HG03469 (cell line): ENCODE measurements at regions not wholly inside any gene's neighbourhood (a gene's known extent, or its start where the extent isn't known, plus 50 kb on each side); places are given as distances from the start of the nearest gene placed in this dataset.
"Not testable (repeated sequence)": the region's sequence is repeated elsewhere in the genome, so short reads cannot be mapped to it uniquely, and the experiment has no call there.

ENCODE experiments used
- ATAC-seq: cut with Tn5 transposase; IDR thresholded peaks from one replicate; pipeline ENCODE4 v1.9.1; 2021; ENCODE audit warnings: mild to moderate bottlenecking, moderate library complexity, moderate number of reproducible peaks; ENCODE audit not compliant: unreplicated experiment

DNA sequence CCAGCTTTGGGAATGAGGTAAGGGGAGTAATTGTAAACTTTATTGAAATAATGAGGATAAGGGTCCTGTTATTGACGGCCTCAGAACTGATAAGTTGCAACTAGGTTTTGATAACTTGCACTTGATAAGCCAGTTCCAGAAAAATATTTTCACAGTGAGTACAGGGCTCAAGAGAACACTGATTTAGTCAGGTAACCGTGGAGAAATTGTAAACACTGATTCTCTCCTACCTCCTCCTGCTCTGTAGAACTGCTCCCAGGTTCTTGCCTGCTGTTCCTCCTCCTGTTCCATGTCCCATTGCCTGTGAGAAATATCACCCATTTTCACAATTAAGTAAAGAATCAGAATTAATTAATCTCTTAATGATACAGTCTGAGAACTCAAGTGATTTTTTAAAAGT lies 55.0 kb upstream of the CXXC4 start:
- no peak for ATAC-seq

DNA sequence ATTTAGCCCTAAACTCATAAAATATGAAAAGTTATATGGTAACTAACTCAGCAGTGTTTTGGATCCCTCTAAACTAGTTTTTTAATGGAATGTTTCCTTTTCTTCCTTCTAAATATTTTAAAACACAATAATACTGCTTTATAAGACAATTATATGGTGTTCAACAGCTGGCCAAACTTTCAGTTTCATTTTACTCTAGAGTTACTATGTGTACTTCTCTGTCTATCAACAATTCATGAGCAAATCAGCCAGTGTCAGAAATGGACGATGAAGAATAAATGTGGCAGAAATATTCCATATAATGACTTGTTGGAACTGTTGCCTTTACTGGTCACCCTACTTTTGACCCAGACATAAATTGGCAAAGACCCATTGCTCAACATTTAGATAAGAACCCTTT lies 64.8 kb upstream of the CXXC4 start:
- no peak for ATAC-seq

GRCh38 chr4:104571341-104571740 lies 76.6 kb upstream of the CXXC4 start:
- ATAC-seq, result no peak

- no peak for ATAC-seq
Measured at GRCh38 chr4:104574371-104574770, 79.7 kb upstream of the CXXC4 start.

- no peak for ATAC-seq
Measured at GRCh38 chr4:104575278-104575677, 80.6 kb upstream of the CXXC4 start.

GRCh38 chr4:104577405-104577804 lies 82.7 kb upstream of the CXXC4 start:
- ATAC-seq, result no peak

DNA sequence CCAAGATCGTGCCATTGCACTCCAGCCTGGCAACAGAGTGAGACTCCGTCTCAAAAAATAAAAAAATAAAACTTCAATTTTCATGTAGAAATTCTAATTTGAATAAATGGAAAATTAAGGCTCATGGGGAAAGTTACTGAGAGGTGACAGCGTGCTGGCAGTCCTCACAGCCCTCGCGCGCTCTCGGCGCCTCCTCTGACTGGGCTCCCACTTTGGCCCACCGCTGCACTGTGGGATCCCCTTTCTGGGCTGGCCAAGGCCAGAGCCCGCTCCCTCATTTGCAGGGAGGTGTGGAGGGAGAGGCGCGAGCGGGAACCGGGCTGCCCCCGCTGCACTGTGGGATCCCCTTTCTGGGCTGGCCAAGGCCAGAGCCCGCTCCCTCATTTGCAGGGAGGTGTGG lies 86.8 kb upstream of the CXXC4 start:
- ATAC-seq, result not testable (repeated sequence)

- not testable (repeated sequence) for ATAC-seq
Measured at GRCh38 chr4:104582056-104582455, 87.4 kb upstream of the CXXC4 start.

GRCh38 chr4:104589264-104589868 lies 94.7 kb upstream of the CXXC4 start:
- ATAC-seq, result no peak

DNA sequence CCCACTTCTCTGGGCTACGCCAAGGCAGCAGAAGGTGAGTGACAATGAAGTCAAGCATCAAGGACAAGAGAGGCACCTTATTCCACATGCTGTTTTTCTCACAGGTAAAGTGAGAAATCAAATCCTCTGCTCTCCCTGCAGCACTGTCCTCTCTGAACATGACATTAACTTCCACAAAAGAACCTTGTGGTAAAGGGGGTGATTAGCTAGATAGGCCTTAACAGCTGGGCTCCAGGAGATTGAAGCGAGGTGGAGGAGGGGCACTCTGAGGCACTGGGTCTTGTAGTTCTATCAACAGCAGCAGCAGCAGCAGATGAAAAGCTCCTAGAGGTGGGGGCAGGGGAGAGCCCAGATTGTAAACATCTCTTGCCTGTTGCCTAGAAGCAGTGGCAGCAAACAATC lies 96.8 kb upstream of the CXXC4 start:
- no peak for ATAC-seq

- ATAC-seq, result no peak
Measured at GRCh38 chr4:104592183-104592582, 97.5 kb upstream of the CXXC4 start.

DNA sequence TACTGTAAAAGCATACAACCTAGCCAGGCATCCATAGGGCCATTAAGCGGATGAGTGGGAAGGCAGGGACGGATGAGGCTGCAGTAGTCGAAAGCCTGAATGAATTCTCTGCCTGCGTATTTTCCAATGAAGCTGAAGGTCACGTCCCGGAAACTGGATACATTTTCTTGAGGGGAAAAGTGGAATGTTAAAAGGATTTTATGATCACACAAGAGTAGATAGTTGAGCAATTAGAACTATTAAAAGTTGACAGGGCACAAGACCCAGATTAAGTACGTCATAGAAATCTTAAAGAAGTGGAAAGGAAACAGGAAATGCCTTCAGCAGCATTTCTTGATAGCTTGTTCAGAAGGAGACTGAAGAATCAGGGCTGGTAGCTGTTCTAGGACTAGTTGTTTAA lies 98.3 kb upstream of the CXXC4 start:
- no peak for ATAC-seq

DNA sequence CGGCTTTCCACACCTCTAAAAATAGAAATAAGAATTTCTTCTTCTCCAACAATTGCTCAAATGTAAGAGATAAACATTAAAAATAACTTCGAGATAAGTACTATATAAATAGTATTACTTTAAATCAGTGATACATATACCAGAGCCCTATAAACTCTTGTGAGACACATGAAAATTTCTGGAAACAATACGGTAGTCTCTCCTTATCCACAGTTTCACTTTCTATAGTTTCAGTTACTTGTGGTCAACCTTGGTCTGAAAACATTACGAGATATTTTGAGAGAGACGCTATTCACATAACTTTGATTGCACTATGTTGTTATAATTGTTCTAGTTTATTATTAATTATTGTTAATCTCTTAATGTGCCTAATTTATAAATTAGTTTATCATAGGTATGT lies 101.5 kb upstream of the CXXC4 start:
- ATAC-seq, result no peak

DNA sequence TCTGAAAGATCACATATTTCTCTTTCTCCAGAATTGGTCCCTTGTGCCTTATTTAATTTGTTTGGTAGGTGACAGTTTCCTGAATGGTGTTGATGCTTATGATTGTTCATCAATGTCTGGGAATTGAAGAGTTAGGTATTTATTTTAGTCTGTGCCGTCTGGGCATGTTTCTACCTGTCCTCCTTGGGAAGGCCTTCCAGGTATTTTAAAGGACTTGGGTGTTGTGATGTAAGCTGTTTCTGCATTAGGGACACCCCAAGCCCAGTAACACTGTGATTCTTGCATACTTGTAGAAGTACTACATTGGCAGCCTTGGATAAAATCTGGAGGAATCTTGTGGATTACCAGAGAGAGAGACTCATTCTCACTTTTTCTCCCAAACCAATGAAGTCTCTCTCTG lies 120.8 kb upstream of the CXXC4 start:
- ATAC-seq, result no peak

DNA sequence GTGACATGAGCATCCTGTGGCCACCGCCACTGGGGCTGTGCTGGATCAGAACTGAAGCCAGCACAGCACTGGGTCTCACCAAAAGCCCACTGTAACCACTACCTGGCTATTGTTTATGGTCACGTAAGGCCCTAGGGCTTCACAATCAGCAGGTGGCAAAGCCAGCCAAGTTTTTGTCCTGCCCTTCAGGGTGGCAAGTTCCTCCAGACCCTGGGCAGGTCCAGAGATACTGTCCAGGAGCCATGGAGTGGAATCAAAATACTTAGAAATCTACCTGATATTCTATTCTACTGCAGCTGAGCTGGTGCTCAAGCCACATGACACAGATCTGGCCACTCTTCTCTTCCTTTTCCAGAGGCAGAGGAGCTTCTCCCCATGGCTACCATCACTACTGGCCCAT lies 121.2 kb upstream of the CXXC4 start:
- no peak for ATAC-seq

DNA sequence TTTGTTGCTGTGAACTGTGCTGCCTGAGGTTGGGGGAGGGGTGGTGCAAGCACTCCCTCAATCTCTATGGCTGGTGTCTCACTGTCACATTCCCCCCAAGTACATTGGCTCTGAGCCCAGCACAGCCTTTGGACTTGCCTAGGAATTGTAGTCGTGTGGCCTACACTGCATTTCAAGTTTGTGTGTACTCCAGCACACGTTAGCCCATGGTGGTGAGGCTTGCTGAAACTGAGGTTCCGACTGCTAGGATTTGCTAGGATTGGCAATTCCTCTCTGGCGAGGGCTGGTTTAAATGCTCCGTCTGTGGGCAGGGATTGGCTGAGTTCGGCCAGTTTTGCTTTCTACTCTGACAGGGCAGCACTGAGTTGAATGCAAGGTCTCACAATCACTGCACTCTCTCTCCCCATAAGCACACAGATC lies 121.7 kb upstream of the CXXC4 start:
- ATAC-seq, result no peak

GRCh38 chr4:104625706-104626105 lies 131.0 kb upstream of the CXXC4 start:
- no peak for ATAC-seq

DNA sequence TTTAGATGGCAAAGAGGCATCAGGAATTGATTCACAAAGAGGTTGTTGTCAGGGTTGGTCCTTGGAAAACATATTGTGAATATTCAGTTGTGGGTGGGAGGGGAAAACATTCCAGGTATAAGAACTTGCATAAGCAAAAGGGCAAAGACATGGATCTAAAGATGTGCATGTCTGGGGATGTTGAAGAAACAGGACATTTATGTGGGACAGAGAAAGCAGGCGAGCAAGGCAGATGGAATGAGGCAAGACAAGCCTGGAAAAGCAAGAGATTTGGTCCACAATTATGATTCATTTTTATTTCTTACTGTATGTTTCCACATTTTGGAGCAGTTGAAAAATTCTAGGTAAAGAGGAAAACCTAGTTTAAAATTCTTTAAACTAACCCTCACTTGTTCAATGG lies 134.9 kb upstream of the CXXC4 start:
- no peak for ATAC-seq

DNA sequence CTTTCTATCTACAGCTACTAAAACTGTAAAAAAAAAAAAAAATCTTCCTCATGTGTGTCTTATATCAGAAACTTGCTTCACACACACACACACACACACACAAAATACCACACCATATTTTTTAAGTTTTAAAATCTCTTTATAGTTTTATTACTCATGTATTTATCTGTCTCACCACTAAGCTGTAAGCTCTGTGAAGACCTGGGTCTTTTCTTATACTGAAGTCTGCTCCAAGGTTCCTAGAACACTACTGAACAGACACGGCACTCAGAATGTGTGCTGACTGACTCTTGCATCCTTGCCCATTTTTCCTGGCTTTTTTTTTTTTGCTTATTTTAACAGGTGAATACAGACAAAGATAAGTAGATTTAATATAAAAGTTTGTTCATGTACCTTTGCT lies 135.6 kb upstream of the CXXC4 start:
- ATAC-seq, result no peak

DNA sequence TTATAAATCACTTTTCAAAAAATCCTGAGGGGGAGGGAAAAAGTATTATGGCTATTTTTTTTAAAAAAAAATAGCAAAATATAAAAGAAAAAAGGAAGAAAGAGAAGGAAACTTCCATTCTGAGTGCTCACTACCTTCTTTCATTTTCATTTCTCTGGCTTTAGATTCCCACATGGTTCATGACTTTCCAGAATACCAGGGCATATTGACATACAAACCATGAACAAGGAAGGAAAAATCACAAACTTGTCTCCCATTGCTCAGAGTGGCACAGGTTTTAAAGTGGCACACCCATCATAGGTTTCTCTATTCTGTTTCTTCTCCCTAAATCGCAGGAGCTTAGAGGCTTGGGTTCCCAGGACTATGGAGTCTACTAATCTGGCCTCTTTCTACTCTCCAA lies 136.3 kb upstream of the CXXC4 start:
- no peak for ATAC-seq

DNA sequence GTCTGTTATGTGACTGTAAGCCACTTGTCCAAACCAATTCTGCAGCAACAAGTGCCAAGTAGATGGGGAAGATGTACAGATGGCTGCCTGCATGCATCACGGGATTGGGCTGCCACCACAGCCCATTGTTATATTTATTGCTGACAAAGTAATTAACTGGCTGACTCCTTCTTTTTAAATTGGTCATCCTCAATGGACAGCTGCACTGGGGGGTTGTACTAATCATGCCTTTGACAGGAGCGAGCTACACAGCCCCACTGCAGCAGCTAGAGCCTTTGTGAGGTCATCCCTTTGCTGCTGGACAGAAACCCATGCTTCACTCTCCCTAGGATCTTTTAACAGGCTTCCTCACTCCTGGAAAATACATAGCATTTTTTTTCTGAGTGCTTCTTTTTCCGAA lies 146.7 kb upstream of the CXXC4 start:
- ATAC-seq, result no peak

DNA sequence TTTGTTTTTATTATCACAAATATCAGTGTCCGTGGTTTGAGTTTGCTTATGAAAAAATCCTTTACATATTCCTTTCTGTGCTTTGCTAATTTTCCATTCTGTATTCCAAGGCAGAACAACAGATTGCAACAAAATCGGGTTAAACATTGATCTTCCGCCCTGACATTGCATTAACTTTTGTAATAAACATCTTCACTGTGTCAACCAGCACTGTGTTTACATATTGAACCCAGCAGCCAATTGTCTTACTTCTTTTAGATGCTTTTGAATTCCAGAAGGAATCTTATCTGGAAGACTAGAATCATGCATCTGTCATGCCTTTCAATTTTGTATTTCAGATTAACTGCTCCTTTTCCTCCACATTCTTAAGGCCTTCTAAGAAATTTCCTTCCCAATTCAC lies 147.8 kb upstream of the CXXC4 start:
- no peak for ATAC-seq

GRCh38 chr4:104643805-104644204 lies 149.1 kb upstream of the CXXC4 start:
- ATAC-seq, result no peak

GRCh38 chr4:104649631-104650030 lies 154.9 kb upstream of the CXXC4 start:
- no peak for ATAC-seq
